Mammary epithelial cell (primary cell): ENCODE measurements at regions not wholly inside any gene's neighbourhood (a gene's known extent, or its start where the extent isn't known, plus 50 kb on each side); places are given as distances from the start of the nearest gene placed in this dataset.

Experiments
- EZH2 ChIP-seq: IDR thresholded peaks from 2 replicates; pipeline ENCODE4 v1.6.1; 2012; ENCODE audit warnings: low read length, inconsistent platforms, borderline replicate concordance
- TF ChIP-seq, protein P1 (sequence below), 2 donors: IDR thresholded peaks in 1 of 2; conservative IDR thresholded peaks in 1 of 2; 2 replicates each; pipeline ENCODE4 v1.5.1; 2011 to 2012; ENCODE audit warnings: inconsistent platforms in 2 of 2, low read length in 2 of 2, mild to moderate bottlenecking in 2 of 2, control low read depth in 1 of 2, low read depth in 1 of 2; ENCODE audit not compliant: insufficient read depth in 1 of 2; ENCODE audit errors: extremely low read depth in 1 of 2

- TF ChIP-seq, protein P1, sequence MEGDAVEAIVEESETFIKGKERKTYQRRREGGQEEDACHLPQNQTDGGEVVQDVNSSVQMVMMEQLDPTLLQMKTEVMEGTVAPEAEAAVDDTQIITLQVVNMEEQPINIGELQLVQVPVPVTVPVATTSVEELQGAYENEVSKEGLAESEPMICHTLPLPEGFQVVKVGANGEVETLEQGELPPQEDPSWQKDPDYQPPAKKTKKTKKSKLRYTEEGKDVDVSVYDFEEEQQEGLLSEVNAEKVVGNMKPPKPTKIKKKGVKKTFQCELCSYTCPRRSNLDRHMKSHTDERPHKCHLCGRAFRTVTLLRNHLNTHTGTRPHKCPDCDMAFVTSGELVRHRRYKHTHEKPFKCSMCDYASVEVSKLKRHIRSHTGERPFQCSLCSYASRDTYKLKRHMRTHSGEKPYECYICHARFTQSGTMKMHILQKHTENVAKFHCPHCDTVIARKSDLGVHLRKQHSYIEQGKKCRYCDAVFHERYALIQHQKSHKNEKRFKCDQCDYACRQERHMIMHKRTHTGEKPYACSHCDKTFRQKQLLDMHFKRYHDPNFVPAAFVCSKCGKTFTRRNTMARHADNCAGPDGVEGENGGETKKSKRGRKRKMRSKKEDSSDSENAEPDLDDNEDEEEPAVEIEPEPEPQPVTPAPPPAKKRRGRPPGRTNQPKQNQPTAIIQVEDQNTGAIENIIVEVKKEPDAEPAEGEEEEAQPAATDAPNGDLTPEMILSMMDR (conservative IDR thresholded peaks at IDR 0.05 in 1 of 2, IDR thresholded peaks at IDR 0.05 in 1 of 2; ENCODE audit: extremely low read depth in 1 of 2, insufficient read depth in 1 of 2, low read depth in 1 of 2, low read length in 2 of 2): no peak
- TF ChIP-seq EZH2: no peak
These were observed 735.6 kb downstream of the GALC start for GRCh38 chr14:87257421-87257820.
